ENCODE measurements at regions not wholly inside any gene's neighbourhood (a gene's known extent, or its start where the extent isn't known, plus 50 kb on each side); places are given as distances from the start of the nearest gene placed in this dataset.

GRCh38 chr20:63094767-63095499 lies 88.2 kb upstream of the BHLHE23 start:
- no peak for TF ChIP-seq CTCF (conservative IDR thresholded peaks at IDR 0.05; ENCODE audit: low read depth, low read length)
- no peak for TF ChIP-seq EZH2 (IDR thresholded peaks at IDR 0.05; ENCODE audit: borderline replicate concordance, low read depth, low read length, poor library complexity, severe bottlenecking)

Data from A673 (cell line).